ENCODE measurements at regions not wholly inside any gene's neighbourhood (a gene's known extent, or its start where the extent isn't known, plus 50 kb on each side); places are given as distances from the start of the nearest gene placed in this dataset.

DNA sequence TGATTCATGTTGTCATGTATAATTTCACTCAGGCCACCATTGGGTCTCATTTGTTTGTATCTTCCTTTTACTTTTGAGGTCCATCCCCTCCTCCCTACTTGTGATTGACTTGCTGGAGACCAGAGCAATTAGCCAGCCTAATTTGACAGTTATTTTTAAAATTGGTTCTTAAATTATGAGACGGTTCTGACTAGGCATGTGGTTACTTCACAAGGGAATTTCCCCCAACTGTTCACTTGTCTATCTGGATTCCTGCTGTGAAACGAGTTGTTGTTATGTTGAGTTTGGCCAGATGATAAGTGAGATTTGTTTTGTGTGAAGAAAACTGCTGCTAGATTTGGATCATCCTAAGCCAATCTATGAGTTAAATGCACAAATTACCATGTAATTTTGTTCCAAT, 359.1 kb downstream of the BARHL2 start:
- TF ChIP-seq, protein P1, sequence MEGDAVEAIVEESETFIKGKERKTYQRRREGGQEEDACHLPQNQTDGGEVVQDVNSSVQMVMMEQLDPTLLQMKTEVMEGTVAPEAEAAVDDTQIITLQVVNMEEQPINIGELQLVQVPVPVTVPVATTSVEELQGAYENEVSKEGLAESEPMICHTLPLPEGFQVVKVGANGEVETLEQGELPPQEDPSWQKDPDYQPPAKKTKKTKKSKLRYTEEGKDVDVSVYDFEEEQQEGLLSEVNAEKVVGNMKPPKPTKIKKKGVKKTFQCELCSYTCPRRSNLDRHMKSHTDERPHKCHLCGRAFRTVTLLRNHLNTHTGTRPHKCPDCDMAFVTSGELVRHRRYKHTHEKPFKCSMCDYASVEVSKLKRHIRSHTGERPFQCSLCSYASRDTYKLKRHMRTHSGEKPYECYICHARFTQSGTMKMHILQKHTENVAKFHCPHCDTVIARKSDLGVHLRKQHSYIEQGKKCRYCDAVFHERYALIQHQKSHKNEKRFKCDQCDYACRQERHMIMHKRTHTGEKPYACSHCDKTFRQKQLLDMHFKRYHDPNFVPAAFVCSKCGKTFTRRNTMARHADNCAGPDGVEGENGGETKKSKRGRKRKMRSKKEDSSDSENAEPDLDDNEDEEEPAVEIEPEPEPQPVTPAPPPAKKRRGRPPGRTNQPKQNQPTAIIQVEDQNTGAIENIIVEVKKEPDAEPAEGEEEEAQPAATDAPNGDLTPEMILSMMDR (IDR thresholded peaks at IDR 0.05) = no peak
- no peak for TF ChIP-seq POLR2A (IDR thresholded peaks at IDR 0.05)
